CD4-positive, alpha-beta T cell treated with Interleukin-6 for 4 hours (primary cell): ENCODE measurements at regions not wholly inside any gene's neighbourhood (a gene's known extent, or its start where the extent isn't known, plus 50 kb on each side); places are given as distances from the start of the nearest gene placed in this dataset.
A peak's percentile ranks its signal among the peaks of the same experiment; 100 is the strongest.
"Not testable (repeated sequence)": the region's sequence is repeated elsewhere in the genome, so short reads cannot be mapped to it uniquely, and the experiment has no call there.

Experiments used
- DNase-seq: peaks from one replicate; pipeline ENCODE4 v3.0.0-alpha.2; 2020; ENCODE audit warnings: mixed read lengths

DNA sequence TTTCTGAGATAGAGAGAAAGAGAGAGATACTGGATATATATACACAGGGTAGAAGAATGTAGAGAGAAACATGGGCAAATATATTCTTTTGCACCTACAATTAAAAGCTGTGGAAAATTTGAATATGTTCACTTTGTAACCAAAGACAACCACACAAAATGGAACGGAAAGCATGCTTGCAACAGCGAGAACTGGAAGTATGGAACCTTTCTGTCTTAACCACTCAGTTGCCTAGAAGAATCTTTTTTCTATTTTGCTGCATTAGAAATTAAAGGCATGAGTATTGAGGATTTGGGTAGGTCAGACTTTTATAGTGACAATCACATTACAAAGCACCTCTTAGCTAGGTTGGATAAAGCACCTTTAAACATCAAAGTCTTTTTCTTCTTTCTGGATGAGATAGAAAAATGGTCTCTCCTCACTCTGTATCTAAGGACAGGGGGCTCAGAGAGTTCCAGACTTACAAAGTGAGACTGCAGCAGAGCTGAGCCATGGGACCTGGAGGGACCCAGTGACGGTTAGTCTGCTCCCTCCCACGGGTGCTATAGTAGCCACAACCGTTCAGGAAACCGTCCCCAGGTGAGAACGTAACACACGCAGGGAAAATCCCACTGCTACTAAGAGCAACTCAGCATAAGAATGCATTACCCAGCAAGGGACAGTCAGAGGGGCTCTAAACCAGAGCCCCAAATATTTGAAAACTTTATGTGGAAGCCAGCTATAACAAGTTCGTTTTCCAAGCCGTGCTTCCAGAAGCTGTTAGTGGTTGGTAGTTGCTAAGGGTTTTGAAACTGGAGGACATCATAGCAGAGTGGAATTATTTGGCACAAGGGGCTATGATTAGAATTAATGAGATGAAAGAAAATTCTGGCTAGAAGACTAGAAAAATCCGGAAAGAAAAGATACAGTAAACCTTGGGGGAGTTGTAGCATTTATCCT lies 97.1 kb downstream of the DAD1 start:
- DNase-seq, result peak; percentile 50

DNA sequence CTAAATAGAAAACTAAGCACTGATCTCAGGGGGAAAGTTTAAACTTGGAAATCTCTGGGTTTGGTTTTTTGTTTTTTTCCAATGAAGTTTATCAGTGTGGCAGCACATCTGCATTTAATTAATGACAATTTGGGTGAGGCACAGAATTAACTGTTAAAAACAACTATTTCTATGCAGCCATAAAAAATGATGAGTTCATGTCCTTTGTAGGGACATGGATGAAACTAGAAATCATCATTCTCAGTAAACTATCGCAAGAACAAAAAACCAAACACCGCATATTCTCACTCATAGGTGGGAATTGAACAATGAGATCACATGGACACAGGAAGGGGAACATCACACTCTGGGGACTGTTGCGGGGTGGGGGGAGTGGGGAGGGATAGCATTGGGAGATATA lies 98.0 kb downstream of the DAD1 start:
- DNase-seq, result not testable (repeated sequence)

DNA sequence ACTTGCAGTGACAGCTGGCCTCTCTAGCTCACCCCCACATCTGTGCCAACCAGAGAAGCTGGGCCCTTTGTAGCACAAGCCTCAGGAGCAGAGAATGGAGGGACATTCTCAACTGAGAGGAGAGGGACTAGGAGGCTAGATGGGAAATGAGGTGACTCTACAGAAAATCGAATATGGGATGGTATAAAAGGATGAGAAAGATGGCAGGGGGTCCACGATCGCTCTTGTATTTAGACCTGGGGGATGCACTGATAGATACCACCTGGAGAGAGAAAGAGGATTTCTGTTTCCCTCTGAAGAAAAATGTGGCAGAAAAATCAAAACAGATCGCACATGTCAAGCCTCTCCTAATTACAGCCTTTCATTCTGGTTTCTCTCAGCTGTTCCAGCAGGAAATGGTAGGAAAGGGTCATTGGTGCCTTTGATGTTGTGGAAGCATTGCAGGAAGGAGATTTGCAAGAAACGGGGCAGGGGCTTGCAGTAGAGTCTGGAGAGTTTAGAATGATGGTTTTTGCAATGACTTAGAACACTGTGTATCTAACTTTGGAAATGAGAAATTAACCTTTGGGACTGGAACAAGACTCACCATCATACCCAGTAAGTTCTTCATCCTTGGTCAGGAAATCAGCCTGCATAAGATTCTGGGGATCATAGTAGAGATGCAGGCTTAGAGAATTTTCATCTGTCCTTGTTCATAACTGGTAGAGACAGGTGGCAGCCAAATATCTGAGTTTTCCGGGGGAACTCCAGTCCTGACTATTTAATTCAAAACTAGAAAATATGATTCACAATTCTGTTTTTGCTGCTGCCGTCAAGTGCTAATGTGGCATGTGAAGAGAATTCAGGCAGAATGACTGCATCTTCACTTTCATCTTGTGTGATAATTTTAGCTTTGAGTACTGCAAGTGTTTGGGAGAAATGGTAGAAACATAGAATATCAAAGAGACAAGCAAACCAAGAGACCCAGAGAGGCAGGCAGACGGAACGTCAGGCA lies 98.8 kb downstream of the DAD1 start:
- DNase-seq, result no peak

DNA sequence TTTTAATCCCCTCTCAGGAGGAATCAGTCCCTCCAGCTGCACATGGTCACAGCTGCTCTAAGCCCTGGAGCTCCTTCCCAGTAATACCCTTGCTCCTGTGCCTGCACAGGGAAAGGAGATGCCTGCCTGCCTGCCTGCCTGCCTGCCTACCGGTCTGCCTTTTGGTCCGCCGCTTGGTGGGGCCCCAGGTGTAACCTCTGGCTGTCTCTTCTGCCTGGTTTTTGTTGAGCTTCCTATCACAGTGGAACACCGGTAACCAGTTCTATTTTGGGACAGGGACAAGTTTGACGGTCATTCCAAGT lies 99.8 kb downstream of the DAD1 start:
- DNase-seq, result no peak

DNA sequence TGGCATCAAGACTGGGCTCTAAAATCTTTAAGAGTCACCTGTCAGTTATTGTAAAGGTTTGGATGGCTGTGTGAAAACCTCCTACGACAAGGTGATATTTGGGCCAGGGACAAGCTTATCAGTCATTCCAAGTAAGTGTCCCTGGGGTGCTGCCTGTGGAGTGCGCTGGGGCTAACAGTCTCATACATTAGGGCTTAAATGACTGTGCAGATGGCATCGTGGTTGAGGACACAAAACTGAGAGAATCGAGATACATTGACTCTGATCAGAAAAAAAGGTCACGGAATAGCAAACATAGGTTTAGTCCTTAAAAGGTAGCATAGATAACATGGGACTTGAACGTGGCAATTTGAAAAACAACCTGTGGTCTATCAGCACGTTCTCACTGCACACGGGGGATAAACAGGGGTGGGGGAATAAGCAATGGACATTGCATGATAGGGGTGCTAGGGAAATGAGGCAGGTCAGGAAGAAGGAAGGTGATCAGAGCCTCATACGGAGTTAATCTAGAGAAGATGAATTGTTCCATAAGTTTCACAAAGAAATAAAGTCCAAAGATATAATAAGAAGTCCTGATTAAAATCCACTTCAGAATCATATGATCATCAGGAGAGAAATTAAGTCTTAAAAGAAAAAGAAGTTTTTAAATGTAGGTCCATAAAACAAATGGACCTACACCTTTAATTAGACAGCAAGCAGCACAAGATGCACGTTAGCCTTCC lies 100.3 kb downstream of the DAD1 start:
- DNase-seq, result no peak

DNA sequence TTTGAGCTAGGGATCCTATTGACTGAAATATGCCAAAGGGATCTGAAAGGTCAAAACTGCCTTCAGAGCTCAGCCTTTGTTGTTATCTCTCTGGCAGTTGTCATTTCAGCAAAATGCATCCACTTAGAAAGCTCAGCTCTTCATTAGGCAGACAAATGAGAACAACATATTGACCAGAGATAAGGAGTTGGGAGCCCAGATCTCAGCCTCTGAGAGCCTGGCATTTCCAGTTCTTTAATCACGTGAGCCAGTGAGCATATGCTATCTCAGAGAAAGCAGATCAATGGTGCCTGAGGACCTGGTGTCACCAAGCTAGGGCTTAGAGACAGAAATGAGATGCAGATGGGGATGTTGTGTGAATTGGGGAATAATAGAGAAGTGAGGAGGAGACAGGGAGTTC lies 101.1 kb downstream of the DAD1 start:
- no peak for DNase-seq

DNA sequence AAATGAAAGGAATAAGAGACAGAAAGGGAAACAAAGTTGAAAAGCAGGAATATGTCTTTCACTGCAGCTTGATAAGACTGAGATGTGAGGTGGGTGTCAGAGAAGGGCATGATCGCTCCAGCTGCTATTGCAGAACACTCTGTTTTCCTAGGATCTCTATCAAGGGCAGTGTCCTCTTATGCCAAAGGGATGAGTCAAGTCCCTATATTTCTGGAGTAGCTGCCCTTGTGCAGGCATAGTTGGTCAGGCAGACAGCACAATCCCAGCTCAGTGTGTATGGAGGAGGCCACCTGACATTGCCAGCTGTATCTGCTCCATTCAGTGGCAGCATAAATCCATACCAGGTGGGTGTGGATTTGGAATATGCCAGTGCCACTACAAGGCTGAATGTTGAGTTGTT lies 101.6 kb downstream of the DAD1 start:
- no peak for DNase-seq

DNA sequence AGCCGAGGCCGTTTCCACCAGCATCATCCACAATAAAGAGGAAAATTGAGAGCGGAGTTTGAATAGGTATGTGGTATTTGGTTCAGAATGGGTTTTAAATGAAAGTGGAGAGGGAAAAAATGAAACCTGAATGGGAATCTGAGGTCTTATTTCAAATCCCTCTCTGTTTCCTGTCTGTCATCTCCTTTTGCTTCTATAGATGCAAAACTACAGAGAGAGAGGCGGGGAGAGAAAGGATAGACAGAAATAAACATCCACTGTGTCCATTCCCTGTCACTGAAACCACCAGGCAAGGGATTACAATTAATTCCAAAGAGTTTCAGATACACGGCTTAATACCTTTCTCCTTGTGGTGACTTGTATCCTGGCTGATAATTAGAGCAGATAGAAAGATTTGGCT lies 102.3 kb downstream of the DAD1 start:
- DNase-seq, result no peak

DNA sequence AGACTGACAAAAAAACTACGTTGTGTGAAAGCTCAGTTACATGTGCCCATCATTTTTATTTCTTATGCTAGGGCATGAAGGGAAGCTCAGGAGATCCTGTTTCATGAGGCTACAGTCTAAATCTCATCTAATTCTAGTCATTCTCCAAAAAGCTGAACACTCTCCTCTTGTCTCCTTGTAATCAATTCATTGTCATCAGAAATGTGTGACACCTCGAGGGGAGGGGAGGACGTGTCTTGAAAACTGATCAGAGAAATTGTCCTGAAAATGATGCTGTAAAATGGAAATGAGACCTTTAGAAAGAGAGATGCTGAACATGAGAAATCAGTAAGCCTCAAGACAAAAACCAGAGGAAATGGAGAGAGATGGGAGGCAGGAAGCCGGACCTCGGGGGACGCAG lies 103.4 kb downstream of the DAD1 start:
- DNase-seq, result no peak

DNA sequence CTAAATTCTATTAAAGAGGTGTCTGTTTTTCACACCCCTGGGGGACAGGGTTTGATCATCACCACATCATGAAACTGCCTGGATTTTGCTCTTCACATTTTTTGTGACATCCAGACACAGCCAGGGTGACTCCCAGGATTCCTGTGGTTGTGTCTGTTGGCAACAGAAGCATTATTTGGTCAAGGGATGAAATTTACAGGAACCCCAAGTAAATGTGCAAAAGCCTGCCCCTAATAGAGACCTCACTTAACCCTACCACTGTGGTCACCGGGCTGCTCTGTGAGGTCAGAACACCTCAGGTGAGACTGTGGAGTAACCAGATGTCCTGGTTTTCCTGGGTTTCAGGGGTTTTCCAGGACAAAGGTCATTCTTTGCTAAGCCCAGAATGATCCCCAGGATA lies 103.8 kb downstream of the DAD1 start:
- no peak for DNase-seq

DNA sequence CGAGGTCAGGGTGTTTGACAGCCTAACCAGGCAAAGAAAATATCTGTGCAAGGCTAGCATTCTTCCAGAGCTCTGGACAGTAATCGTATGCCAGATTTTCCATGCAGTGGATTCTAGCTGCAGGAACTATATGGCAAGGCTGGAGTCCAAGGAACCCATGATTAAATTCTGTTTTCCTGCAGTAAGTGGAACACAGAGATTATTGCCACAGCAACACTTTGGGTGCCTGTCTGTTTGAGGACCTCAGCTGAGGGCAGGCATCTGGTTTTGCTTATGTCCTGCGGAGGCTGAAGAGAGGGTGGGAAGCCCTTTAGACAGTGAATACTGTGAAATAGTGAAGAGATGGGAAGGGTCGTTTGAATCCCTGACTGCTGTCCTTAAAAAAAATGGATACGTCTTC lies 104.4 kb downstream of the DAD1 start:
- DNase-seq, result no peak

DNA sequence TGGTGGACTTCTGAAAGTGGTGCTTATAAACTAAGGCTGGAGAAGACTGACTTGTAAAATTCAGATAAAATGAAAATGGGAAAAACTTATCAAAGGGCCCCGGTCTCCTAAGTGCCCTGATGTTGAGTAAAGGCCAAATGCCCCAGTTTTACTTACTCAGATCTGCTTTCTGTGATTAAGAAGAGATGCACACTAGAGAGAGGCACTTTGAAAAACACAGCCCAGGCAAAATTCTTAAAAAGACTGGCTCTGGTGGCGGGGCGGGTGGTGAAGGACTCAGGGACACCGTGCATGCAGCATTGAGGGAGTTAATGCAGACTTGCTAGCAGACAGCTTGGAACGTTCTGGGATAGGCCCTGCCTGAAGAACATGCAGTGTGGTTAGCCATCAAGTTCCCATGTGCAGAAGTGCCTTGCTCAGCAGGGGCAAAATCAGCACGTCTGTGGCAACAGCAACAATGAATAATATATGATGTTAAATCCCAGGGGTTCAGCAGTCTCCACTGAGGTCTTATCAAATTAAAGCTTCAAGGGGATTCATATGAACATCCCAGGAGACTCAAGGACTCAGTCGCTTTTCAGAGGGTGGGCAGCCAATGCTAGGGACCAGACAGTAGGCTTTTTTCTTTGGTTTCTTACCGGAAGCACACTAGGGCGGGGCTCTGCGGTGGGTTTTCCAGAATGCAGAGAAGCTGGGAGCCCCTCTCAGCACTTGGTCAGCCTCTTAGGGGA lies 105.0 kb downstream of the DAD1 start:
- no peak for DNase-seq

DNA sequence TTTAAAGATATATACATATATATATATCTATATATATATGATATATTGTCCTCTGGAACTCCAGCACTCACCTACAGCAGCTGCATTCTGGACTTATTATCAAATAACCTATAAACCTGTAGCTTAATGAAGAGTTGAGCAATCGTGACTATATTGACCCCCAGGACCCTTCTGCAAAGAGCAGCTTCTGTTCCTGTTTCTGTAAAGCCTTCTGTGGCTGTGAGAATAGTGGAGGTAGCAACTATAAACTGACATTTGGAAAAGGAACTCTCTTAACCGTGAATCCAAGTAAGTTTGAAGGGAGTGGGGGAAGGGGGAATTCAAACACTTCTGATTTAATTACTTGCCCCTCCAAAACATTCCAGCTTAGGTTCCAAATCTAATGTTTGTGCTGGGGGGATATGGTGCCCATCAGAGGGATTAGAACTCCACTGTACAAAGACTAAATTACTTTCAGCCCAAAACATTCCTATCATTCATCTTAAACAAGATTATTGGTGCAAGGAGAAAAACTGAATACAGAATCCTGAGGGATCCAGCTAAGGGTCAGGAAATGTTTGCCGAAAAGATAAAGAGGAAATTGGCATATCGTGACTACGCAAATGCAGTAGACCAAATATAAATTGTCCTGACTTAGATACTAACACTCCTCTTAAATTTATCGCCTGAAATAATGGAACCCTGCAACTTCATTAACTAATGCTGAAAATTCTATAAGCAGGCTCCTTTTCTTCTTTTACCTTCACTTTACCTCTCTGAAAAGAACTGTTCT lies 106.1 kb downstream of the DAD1 start:
- DNase-seq, result no peak

DNA sequence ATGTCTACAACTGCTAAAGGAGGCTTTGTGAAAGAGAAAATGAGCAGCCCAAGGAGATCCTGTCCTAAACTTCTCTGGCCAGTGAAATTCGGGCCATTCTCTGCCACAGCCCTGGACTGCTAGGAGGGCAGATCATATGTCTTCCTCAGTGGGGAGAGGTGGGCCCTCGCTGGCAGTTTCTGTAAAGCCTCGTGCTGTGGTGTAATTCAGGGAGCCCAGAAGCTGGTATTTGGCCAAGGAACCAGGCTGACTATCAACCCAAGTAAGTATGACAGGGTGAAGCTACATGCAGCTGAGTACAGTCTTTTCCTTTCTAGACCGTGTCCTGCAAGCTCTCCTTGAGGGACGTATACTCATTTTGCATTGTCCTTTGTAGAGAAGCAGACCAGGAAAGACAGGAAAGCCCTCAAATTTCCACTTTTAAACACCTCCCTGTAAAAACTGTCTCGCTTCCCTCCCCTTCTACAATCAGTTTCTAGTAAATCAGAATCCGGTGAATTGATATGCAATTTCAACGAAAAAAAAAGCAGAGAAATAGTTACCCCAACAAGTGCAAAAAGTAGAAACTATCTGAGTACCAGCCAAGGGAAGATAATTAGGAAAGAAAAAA lies 106.8 kb downstream of the DAD1 start:
- no peak for DNase-seq

DNA sequence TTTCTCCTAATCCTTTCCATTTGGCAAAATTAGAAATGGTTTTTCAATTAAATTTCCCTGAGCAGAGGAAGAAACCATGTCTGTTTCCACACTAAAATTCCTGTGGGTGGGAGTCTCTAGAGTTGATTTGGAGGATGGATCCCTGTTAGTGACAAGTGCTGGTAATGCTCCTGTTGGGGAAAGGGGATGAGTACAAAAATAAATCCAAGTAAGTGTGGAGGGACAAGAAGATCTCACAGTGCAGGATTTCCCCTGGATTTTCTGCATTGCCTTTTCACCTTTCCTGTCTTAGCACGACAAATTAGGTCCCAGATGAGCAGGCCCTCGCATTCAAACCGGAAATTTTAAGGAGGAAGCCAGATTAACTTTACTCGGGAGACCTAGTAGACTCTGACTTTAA lies 107.5 kb downstream of the DAD1 start:
- no peak for DNase-seq

DNA sequence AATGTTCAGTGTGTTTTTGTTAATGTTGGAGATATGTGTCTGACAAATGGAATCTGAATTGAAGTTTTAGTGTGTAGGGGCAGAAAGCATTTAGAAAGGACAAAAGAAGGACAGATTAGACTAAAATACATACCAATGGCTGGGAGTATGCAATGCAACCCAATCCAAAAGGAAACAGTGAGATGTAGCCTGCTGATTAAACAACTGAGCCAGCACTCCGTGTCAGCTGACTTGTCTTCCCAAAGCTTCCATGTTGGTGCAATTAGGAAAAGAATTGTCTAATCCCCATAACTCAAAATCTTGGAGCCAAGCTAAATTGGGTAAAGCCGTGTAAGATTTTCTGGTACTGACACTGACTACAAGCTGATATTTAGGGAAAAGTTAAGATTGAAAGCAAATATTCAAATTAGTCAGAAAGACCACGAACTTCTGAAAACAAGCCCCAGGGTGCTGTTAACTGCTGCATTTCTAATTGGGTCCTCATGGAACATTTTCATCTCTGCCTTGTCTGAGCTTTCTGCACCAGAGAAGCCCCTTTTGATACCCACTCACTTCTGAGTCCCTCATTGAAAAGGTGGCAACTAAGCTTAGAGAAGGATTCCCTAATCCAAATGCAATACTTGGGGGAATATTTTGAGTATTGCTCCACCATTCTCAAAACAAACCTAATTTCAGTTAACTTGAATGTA lies 109.1 kb downstream of the DAD1 start:
- no peak for DNase-seq

DNA sequence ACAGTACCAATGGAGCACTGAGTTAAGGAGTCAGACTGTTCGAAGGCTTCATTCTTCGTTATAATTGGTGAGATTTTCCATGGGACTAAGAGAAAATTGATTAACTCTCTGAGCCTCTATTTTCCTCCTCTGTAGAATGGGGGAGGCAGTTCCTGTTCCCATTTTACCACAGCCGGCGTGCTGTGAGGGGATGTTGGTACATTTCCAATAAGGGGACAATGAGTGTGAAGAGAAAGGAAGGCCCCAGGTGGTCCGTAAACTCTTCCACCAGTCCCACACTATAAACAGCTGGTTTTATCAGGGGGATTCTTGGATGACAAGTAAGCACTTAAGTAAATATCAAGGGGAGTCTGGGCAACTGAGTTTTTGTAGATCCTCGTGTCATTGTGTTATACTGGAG lies 109.9 kb downstream of the DAD1 start:
- DNase-seq, result no peak

DNA sequence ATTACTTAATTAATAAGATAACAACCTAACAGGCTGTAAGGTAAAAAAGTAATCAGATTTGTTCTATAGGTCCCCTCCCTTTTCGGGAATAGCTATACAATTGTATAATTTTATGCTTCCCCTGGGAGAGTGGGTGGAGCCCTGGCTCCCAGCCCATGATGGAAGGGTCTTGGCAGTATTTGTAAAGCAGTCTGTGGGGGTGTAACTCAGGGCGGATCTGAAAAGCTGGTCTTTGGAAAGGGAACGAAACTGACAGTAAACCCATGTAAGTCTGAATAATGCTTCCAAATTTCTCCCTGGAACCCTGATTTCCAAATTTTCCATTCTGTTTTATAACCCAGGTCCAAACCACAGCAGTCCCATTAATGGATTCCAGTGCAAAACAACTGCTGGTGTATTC lies 110.4 kb downstream of the DAD1 start:
- no peak for DNase-seq

DNA sequence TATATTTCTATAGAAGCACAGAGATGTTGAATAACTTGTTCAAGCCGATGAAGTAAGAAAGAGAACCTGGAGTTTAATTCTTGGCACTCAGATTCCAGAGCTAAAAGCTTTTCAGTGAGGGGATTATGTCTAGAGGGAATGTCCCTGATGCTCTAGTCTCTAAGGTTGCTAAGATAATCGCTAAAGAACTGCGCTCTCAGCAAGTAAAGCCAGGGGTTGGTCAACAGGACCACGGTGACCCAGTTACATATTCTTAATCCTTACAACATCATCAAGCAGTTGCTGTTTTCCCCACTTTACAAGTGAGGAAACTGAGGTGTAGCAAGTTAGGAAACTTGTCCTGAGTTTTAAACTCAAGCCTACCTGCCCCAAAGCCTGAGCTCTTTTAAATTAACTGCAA lies 110.8 kb downstream of the DAD1 start:
- DNase-seq, result no peak

DNA sequence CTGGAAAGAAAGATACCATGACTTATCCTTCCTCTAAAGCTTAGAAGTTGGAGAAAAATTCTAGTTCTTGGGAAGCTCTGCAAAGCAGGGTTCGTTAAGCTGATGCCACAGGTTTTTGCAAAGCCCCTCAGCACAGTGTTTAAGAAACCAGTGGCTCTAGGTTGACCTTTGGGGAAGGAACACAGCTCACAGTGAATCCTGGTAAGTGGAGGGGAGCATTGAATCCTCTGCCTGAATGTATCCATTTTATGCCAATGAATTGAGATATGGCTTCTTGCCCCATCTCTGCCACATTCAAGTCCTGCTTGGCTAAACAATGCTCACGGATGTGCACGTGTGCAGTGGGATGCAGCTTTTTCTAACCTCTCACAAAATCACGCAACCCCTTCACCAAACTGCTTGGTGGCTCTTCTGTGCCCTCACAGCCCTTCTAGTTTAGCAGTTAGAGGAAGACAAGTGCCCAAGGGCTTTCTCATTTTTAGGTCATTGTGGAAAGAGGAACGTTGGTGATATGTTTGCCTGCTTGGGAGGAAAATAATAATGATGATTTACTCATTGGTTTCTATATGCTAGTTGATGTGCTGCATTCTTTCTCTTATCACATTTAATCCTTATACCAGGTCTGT lies 111.3 kb downstream of the DAD1 start:
- no peak for DNase-seq
